GM12872 (cell line): ENCODE measurements at regions not wholly inside any gene's neighbourhood (a gene's known extent, or its start where the extent isn't known, plus 50 kb on each side); places are given as distances from the start of the nearest gene placed in this dataset.
A peak's percentile ranks its signal among the peaks of the same experiment; 100 is the strongest.

Source experiments
- TF ChIP-seq, protein P1 (sequence below): IDR thresholded peaks from 3 replicates; pipeline ENCODE4 v1.5.1; 2011; ENCODE audit warnings: low read depth, mild to moderate bottlenecking, low read length, moderate library complexity; ENCODE audit not compliant: insufficient read depth

DNA sequence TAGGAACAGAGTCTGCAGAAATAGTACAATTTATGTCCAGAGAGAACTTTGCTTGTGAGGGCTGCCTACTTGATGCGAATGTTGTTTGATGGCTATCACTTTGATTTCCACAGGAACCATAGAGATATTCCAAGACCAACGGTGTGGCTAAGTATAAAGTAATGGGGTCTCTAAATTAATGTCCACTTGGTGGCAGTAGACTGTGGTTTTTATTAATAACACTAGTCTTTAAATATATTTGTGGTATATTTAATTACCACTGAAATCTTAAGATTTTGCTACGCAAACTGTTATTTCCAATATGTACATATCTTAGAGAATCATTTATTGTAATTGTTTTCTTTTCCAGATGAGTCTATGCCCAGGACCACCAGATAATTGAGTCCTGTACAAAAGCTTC is 647.9 kb downstream of the PLA2G4A start:
- TF ChIP-seq, protein P1, sequence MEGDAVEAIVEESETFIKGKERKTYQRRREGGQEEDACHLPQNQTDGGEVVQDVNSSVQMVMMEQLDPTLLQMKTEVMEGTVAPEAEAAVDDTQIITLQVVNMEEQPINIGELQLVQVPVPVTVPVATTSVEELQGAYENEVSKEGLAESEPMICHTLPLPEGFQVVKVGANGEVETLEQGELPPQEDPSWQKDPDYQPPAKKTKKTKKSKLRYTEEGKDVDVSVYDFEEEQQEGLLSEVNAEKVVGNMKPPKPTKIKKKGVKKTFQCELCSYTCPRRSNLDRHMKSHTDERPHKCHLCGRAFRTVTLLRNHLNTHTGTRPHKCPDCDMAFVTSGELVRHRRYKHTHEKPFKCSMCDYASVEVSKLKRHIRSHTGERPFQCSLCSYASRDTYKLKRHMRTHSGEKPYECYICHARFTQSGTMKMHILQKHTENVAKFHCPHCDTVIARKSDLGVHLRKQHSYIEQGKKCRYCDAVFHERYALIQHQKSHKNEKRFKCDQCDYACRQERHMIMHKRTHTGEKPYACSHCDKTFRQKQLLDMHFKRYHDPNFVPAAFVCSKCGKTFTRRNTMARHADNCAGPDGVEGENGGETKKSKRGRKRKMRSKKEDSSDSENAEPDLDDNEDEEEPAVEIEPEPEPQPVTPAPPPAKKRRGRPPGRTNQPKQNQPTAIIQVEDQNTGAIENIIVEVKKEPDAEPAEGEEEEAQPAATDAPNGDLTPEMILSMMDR, result peak; percentile 10; the same call in 1 of the 3 replicates

GRCh38 chr1:187477103-187477502 is 648.4 kb downstream of the PLA2G4A start:
- TF ChIP-seq, protein P1, result no peak

DNA sequence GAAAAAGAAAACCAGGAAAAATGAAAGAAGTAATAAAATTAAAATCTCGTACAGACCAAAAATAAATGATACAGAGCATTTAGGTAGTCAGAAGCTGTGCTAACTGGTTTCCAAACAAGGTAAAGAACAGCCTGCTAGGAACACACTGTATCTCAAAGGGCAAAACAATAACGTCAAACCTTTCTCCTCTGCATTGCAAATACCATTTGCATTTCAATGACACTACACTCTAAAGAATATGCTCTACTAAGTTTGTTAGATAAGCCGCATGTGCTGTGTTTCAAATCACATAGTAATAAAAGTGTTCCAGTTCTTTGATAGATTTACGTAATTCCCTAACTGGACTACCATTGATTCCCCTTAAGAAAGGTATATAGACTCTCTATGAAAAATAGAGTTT is 648.8 kb downstream of the PLA2G4A start:
- TF ChIP-seq, protein P1, result no peak

DNA sequence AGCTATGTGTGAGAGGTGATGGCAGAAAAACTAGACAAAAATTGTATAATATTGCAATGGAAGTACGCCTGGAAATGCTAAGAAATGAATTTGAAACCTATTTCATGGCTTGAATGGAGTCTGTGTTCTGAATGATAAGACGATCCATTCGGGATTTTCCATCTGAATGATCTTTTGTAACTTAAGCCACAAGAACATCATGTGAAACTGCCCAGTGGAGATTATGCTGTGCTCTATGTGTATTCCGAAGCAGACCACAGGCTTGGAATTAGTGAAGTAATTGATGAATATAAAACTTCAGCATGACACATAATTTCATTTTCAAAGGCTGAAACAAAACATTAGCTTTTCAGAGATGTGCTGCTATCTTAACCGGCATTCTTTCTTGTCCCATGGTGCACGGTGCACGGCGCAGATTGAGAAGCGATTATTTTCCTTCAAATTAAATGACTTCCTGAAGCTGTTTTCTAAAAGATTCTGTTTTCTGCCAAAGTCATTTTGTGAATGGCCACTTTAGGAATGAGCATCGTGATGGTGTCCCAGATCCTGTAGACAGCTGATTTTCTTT is 652.9 kb downstream of the PLA2G4A start:
- TF ChIP-seq, protein P1, result no peak

- TF ChIP-seq, protein P1, result no peak
Measured at GRCh38 chr1:187490266-187490665, 661.5 kb downstream of the PLA2G4A start.

- TF ChIP-seq, protein P1, result no peak
Measured at GRCh38 chr1:187491082-187491720, 662.5 kb downstream of the PLA2G4A start.

GRCh38 chr1:187498028-187498427 is 669.3 kb downstream of the PLA2G4A start:
- TF ChIP-seq, protein P1, result no peak
